WERI-Rb-1 (cell line): ENCODE measurements at regions not wholly inside any gene's neighbourhood (a gene's known extent, or its start where the extent isn't known, plus 50 kb on each side); places are given as distances from the start of the nearest gene placed in this dataset.
"Not testable (repeated sequence)": the region's sequence is repeated elsewhere in the genome, so short reads cannot be mapped to it uniquely, and the experiment has no call there.

Source experiments
- DNase-seq: peaks from one replicate; pipeline ENCODE4 v3.0.0-alpha.2; 2020
- H3K27ac ChIP-seq: fragments of 250-450 bp; sonication (Bioruptor Pico); 2 replicates; pipeline ENCODE4 v1.5.1; 2020; ENCODE audit warnings: mild to moderate bottlenecking, moderate library complexity
- H3K27me3 ChIP-seq: fragments of 250-450 bp; sonication (Bioruptor Pico); 2 replicates; pipeline ENCODE4 v1.5.1; 2021; ENCODE audit warnings: mild to moderate bottlenecking, low read depth, moderate library complexity; ENCODE audit not compliant: insufficient read depth, severe bottlenecking
- H3K36me3 ChIP-seq: fragments of 250-450 bp; sonication (Bioruptor Pico); 2 replicates; pipeline ENCODE4 v1.5.1; 2020; ENCODE audit warnings: mild to moderate bottlenecking, moderate library complexity
- H3K4me3 ChIP-seq: 2 replicates; pipeline ENCODE4 v1.5.1; 2011; ENCODE audit warnings: low read depth, mild to moderate bottlenecking, control low read depth, low read length
- H3K9me3 ChIP-seq: fragments of 250-450 bp; sonication (Bioruptor Pico); 2 replicates; pipeline ENCODE4 v1.5.1; 2021; ENCODE audit warnings: mild to moderate bottlenecking, moderate library complexity; ENCODE audit not compliant: severe bottlenecking
- TF ChIP-seq, protein P1 (sequence below): IDR thresholded peaks from 2 replicates; pipeline ENCODE4 v1.5.1; 2011; ENCODE audit warnings: low read depth, mild to moderate bottlenecking, control low read depth, inconsistent platforms, low read length

DNA sequence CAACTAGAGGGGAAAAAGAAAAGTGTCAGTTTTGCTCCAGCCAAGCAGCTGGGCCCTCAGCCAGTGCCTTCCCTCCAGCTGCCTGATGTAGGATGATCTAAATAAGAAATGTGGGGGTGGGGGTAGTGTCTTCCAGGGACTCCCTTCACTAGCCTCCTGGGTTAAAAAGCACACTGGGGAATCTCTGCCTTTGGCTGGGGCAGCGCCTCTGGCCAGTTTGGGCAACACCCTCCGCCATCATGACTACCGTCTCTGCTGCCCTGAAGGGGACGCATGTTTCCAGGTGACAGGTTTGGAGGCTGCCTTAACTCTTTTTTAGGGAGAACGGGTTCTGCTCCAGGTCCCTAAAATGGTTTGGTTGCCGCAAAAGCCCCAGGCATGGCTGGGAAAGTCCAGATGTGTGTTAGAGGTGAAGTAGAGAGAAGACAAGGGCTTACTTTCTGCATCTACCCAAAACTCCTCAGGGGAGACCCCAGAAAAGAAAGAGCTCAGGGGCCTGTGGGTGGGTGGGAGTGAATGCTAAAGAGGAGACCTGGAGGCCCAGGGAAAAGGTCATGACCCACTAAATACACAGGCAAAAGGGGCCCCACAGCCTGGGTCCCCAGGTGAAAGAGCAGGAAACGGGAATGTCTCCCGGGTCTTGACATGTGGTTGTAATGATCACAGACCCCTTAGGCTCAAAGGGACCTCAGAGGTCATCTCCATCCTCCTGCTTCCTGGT, 132.8 kb upstream of the CCND2 start:
- TF ChIP-seq, protein P1, sequence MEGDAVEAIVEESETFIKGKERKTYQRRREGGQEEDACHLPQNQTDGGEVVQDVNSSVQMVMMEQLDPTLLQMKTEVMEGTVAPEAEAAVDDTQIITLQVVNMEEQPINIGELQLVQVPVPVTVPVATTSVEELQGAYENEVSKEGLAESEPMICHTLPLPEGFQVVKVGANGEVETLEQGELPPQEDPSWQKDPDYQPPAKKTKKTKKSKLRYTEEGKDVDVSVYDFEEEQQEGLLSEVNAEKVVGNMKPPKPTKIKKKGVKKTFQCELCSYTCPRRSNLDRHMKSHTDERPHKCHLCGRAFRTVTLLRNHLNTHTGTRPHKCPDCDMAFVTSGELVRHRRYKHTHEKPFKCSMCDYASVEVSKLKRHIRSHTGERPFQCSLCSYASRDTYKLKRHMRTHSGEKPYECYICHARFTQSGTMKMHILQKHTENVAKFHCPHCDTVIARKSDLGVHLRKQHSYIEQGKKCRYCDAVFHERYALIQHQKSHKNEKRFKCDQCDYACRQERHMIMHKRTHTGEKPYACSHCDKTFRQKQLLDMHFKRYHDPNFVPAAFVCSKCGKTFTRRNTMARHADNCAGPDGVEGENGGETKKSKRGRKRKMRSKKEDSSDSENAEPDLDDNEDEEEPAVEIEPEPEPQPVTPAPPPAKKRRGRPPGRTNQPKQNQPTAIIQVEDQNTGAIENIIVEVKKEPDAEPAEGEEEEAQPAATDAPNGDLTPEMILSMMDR, result no peak
- Histone ChIP-seq H3K9me3 (no peaks in the 10 kb centered on the region), H3K27ac (no peak overlapping the region), H3K4me3 (no peak overlapping the region), H3K27me3 (peaks cover 17% of the 10 kb centered on the region), H3K36me3 (no peaks in the 10 kb centered on the region)
- no peak for DNase-seq

GRCh38 chr12:4139191-4139590, 134.4 kb upstream of the CCND2 start:
- TF ChIP-seq, protein P1, result no peak
- DNase-seq, result no peak
- no peaks in the 10 kb centered on the region for H3K36me3 ChIP-seq
- no peak overlapping the region for H3K27ac ChIP-seq
- no peaks in the 10 kb centered on the region for H3K9me3 ChIP-seq
- peaks cover 17% of the 10 kb centered on the region for H3K27me3 ChIP-seq
- no peak overlapping the region for H3K4me3 ChIP-seq

DNA sequence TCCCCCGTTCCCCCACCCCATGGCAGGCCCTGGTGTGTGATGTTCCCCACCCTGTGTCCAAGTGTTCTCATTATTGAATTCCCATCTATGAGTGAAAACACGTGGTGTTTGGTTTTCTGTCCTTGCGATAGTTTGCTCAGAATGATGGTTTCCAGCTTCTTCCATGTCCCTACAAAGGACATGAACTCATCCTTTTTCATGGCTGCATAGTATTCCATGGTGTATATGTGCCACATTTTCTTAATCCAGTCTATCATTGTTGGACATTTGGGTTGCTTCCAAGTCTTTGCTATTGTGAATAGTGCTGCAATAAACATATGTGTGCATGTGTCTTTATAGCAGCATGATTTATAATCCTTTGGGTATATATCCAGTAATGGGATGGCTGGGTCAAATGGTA, 135.0 kb upstream of the CCND2 start:
- H3K36me3 ChIP-seq, H3K9me3 ChIP-seq, H3K4me3 ChIP-seq, DNase-seq, H3K27ac ChIP-seq: not testable (repeated sequence)
- peaks cover 20% of the 10 kb centered on the region for H3K27me3 ChIP-seq

DNA sequence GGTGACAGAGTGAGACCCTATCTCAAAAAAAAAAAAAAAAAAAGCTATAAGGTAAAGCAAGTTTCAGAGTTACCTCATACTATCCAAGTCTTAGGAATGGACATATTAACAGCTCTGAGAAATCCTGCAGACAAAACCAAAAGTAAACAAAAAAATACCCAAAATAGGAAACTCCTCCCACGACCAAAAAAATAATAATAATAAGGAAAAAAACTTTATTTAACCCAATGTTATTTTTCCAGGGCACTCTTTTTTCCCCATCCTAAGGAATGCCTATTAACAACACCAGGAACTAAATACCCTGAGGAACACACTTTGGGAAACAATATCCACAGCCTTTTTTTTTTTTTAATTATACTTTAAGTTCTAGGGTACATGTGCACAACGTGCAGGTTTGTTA, 135.5 kb upstream of the CCND2 start:
- TF ChIP-seq, protein P1, result no peak
- Histone ChIP-seq H3K27me3 (peaks cover 16% of the 10 kb centered on the region), H3K9me3 (no peaks in the 10 kb centered on the region), H3K4me3 (no peak overlapping the region), H3K36me3 (no peaks in the 10 kb centered on the region), H3K27ac (no peak overlapping the region)
- DNase-seq, result no peak

DNA sequence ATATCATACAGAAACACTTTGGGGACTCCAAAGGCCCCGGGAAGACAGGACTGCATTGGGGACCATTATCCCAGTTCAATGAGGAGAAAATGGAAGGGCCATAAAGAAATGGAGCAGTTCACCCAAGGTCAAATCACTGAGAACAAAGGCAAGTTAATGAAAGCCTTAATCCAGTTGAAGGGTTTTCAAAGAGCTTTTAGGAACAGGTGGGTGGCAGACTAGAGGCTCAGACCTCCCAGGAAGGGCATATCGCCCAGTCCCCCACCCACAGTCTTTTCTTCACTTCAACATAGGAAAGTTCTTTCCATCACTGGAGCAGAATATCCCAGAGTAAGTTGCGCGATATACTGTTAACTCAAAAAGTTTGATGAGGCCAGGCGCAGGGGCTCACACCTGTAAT, 136.1 kb upstream of the CCND2 start:
- no peaks in the 10 kb centered on the region for H3K9me3 ChIP-seq
- H3K4me3 ChIP-seq, result no peak overlapping the region
- H3K36me3 ChIP-seq, result no peaks in the 10 kb centered on the region
- no peak for DNase-seq
- no peak overlapping the region for H3K27ac ChIP-seq
- TF ChIP-seq, protein P1, result no peak
- H3K27me3 ChIP-seq, result peaks cover 17% of the 10 kb centered on the region

DNA sequence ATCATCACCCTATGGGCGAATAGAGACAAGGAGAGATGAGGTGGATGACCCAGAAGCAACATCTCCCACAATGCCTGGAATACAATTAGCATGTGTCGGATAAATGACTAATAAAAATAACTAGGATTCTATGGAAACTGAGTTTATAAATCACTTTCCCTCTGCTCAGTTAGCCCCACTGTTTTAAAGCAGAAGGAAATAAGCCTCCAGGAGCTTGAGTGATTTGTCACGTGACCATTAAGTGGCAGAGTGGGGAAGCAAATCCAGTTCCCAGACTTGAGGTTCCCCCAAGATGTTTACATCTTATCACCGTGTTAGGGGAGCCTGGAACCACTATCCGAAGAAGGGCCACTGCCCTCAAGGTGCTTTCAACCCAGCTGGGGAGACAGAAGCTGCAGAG, 136.5 kb upstream of the CCND2 start:
- TF ChIP-seq, protein P1, result no peak
- no peak for DNase-seq
- Histone ChIP-seq H3K27ac (no peak overlapping the region), H3K9me3 (no peaks in the 10 kb centered on the region), H3K27me3 (peaks cover 17% of the 10 kb centered on the region), H3K4me3 (no peak overlapping the region), H3K36me3 (no peaks in the 10 kb centered on the region)
